HEK293 (cell line): ENCODE measurements at regions not wholly inside any gene's neighbourhood (a gene's known extent, or its start where the extent isn't known, plus 50 kb on each side); places are given as distances from the start of the nearest gene placed in this dataset.
"Not testable (repeated sequence)": the region's sequence is repeated elsewhere in the genome, so short reads cannot be mapped to it uniquely, and the experiment has no call there.

ENCODE experiments used
- CTCF ChIA-PET: fragments of 350-600 bp; formaldehyde crosslinking; extraction: SDS; loops from one replicate; lab custom pipeline; 2021; ENCODE audit warnings: antibody characterized with exemption; lab: Yijun Ruan, JAX
- POLR2A ChIA-PET: fragments of 300-600 bp; formaldehyde crosslinking; extraction: SDS; loops from one replicate; lab custom pipeline; 2020; ENCODE audit warnings: antibody characterized with exemption, inconsistent platforms; lab: Yijun Ruan, JAX
- H3K27ac ChIP-seq: fragments of 200-500 bp; sonication (Bioruptor generic); 2 replicates; pipeline ENCODE4 v1.5.1; 2014; ENCODE audit warnings: low read depth, low read length, control low read depth, inconsistent platforms; ENCODE audit errors: extremely low read depth
- H3K36me3 ChIP-seq, 2 experiments: fragments of 200-500 bp in 1 of 2; sonication (Bioruptor generic) in 1 of 2; 1 replicate in 1 of 2; 2 replicates in 1 of 2; pipeline ENCODE4 v1.5.1; 2014 to 2017; ENCODE audit warnings: inconsistent platforms in 2 of 2, low read length in 2 of 2; ENCODE audit not compliant: control insufficient read depth in 2 of 2, insufficient read depth in 1 of 2
- H3K4me1 ChIP-seq: fragments of 200-500 bp; sonication (Bioruptor generic); 2 replicates; pipeline ENCODE4 v1.5.1; 2014; ENCODE audit warnings: mild to moderate bottlenecking, low read length, inconsistent platforms; ENCODE audit not compliant: control insufficient read depth, insufficient read depth
- H3K4me3 ChIP-seq: 2 replicates; pipeline ENCODE4 v1.5.1; 2011; ENCODE audit warnings: low read depth, mild to moderate bottlenecking, control low read depth, low read length, moderate library complexity
- H3K9me3 ChIP-seq: fragments of 200-500 bp; sonication (Bioruptor generic); 2 replicates; pipeline ENCODE4 v1.5.1; 2014; ENCODE audit warnings: low read depth, low read length, inconsistent platforms; ENCODE audit not compliant: control insufficient read depth, insufficient read depth
- BCL11A ChIP-seq: fragments of 450-650 bp; formaldehyde crosslinking; IDR thresholded peaks from 2 replicates; pipeline ENCODE4 v1.5.1; 2016; ENCODE audit warnings: low read depth, missing biosample characterization, missing genetic modification characterization
- EGR2 ChIP-seq: fragments of 450-650 bp; formaldehyde crosslinking; IDR thresholded peaks from 2 replicates; pipeline ENCODE4 v1.5.1; 2016; ENCODE audit warnings: low read depth, missing biosample characterization, missing genetic modification characterization
- GLI2 ChIP-seq: fragments of 450-650 bp; formaldehyde crosslinking; IDR thresholded peaks from 2 replicates; pipeline ENCODE4; 2017; ENCODE audit warnings: missing biosample characterization, missing genetic modification characterization, low read depth, borderline replicate concordance
- KLF10 ChIP-seq: fragments of 450-650 bp; IDR thresholded peaks from 2 replicates; pipeline ENCODE4 v1.5.1; 2018; ENCODE audit warnings: missing biosample characterization, mild to moderate bottlenecking, missing genetic modification characterization
- KLF7 ChIP-seq: fragments of 450-650 bp; formaldehyde crosslinking; IDR thresholded peaks from 2 replicates; pipeline ENCODE4 v1.5.1; 2016; ENCODE audit warnings: missing biosample characterization, missing genetic modification characterization, borderline replicate concordance
- OSR2 ChIP-seq: fragments of 450-650 bp; formaldehyde crosslinking; IDR thresholded peaks from 2 replicates; pipeline ENCODE4 v1.5.1; 2016; ENCODE audit warnings: missing biosample characterization, missing genetic modification characterization
- PRDM1 ChIP-seq: fragments of 450-650 bp; formaldehyde crosslinking; IDR thresholded peaks from 2 replicates; pipeline ENCODE4; 2016; ENCODE audit warnings: missing biosample characterization, missing genetic modification characterization
- PRDM6 ChIP-seq: fragments of 450-650 bp; formaldehyde crosslinking; IDR thresholded peaks from 2 replicates; pipeline ENCODE4 v1.5.1; 2017; ENCODE audit warnings: missing biosample characterization, missing genetic modification characterization
- SETDB1 ChIP-seq: IDR thresholded peaks from one replicate; pipeline ENCODE4 v1.6.1; 2017; ENCODE audit warnings: mild to moderate bottlenecking, low read length, moderate library complexity, mixed read lengths; ENCODE audit not compliant: insufficient read length
- TCF7L2 ChIP-seq: IDR thresholded peaks from 2 replicates; pipeline ENCODE4 v1.6.1; 2011; ENCODE audit warnings: low read depth, mild to moderate bottlenecking, inconsistent platforms, low read length, moderate library complexity, borderline replicate concordance
- TRIM28 ChIP-seq: IDR thresholded peaks from 2 replicates; pipeline ENCODE4 v1.6.1; 2011; ENCODE audit warnings: low read length, control low read depth, borderline replicate concordance
- YY2 ChIP-seq: fragments of 450-650 bp; formaldehyde crosslinking; IDR thresholded peaks from 2 replicates; pipeline ENCODE4 v1.5.1; 2016; ENCODE audit warnings: missing biosample characterization, missing genetic modification characterization
- ZBTB17 ChIP-seq: fragments of 450-650 bp; formaldehyde crosslinking; IDR thresholded peaks from 2 replicates; pipeline ENCODE4 v1.5.1; 2016; ENCODE audit warnings: missing biosample characterization, missing genetic modification characterization
- ZEB2 ChIP-seq: fragments of 450-650 bp; formaldehyde crosslinking; IDR thresholded peaks from 2 replicates; pipeline ENCODE4 v1.5.1; 2016; ENCODE audit warnings: missing biosample characterization, missing genetic modification characterization
- ZFHX2 ChIP-seq: fragments of 450-650 bp; formaldehyde crosslinking; conservative IDR thresholded peaks from 2 replicates; pipeline ENCODE4 v1.5.1; 2016; ENCODE audit warnings: missing biosample characterization, missing genetic modification characterization
- ZNF175 ChIP-seq: fragments of 450-650 bp; formaldehyde crosslinking; IDR thresholded peaks from 2 replicates; pipeline ENCODE4 v1.5.1; 2016; ENCODE audit warnings: missing biosample characterization, missing genetic modification characterization
- ZNF341 ChIP-seq: fragments of 450-650 bp; formaldehyde crosslinking; IDR thresholded peaks from 2 replicates; pipeline ENCODE4; 2016; ENCODE audit warnings: low read depth, missing biosample characterization, missing genetic modification characterization
- ZNF350 ChIP-seq: fragments of 450-650 bp; formaldehyde crosslinking; IDR thresholded peaks from 2 replicates; pipeline ENCODE4 v1.5.0; 2017; ENCODE audit warnings: missing biosample characterization, mild to moderate bottlenecking, missing genetic modification characterization
- ZNF366 ChIP-seq: fragments of 450-650 bp; formaldehyde crosslinking; conservative IDR thresholded peaks from 2 replicates; pipeline ENCODE4 v1.5.1; 2016; ENCODE audit warnings: missing biosample characterization, missing genetic modification characterization
- ZNF560 ChIP-seq: fragments of 450-650 bp; formaldehyde crosslinking; IDR thresholded peaks from 2 replicates; pipeline ENCODE4 v1.5.1; 2017; ENCODE audit warnings: missing biosample characterization, missing genetic modification characterization, borderline replicate concordance
- ZNF561 ChIP-seq: fragments of 450-650 bp; IDR thresholded peaks from 2 replicates; pipeline ENCODE4 v1.5.1; 2018; ENCODE audit warnings: missing biosample characterization, missing genetic modification characterization, borderline replicate concordance
- ZNF571 ChIP-seq: fragments of 450-650 bp; formaldehyde crosslinking; IDR thresholded peaks from 2 replicates; pipeline ENCODE4 v1.5.0; 2017; ENCODE audit warnings: missing biosample characterization, missing genetic modification characterization
- ZNF600 ChIP-seq: fragments of 450-650 bp; formaldehyde crosslinking; IDR thresholded peaks from 2 replicates; pipeline ENCODE4 v1.5.1; 2016; ENCODE audit warnings: missing biosample characterization, missing genetic modification characterization
- ZNF621 ChIP-seq: fragments of 450-650 bp; formaldehyde crosslinking; IDR thresholded peaks from 2 replicates; pipeline ENCODE4 v1.5.1; 2017; ENCODE audit warnings: missing biosample characterization, missing genetic modification characterization
- ZNF704 ChIP-seq: fragments of 450-650 bp; formaldehyde crosslinking; IDR thresholded peaks from 2 replicates; pipeline ENCODE4 v1.5.1; 2016; ENCODE audit warnings: missing biosample characterization, missing genetic modification characterization
- ZNF792 ChIP-seq: fragments of 450-650 bp; formaldehyde crosslinking; IDR thresholded peaks from 2 replicates; pipeline ENCODE4 v1.5.1; 2016; ENCODE audit warnings: missing biosample characterization, missing genetic modification characterization
- ZNF843 ChIP-seq: fragments of 450-650 bp; formaldehyde crosslinking; IDR thresholded peaks from 2 replicates; pipeline ENCODE4 v1.5.1; 2016; ENCODE audit warnings: missing biosample characterization, missing genetic modification characterization
- ZSCAN16 ChIP-seq: fragments of 450-650 bp; formaldehyde crosslinking; IDR thresholded peaks from 2 replicates; pipeline ENCODE4 v1.5.1; 2016; ENCODE audit warnings: missing biosample characterization, missing genetic modification characterization

GRCh38 chr15:96166223-96167200 lies 164.0 kb upstream of the NR2F2 start:
- ChIA-PET CTCF (interaction anchor here (1.0 kb wide), 1 partner anchor 9 kb away, joined by 3 read pairs; no protein-coding TSS in a partner anchor), POLR2A (no interaction called here)
- Histone ChIP-seq H3K36me3 (no peaks in the 10 kb centered on the region), H3K27ac (peak overlapping the region; percentile 22; the same call in 1 of the 2 replicates), H3K4me3 (no peak overlapping the region)
- TF ChIP-seq ZNF792 (tag by site-specific recombination) (no peak), ZBTB17 (tag by site-specific recombination) (peak; percentile 16; the same call in 1 of the 2 replicates), BCL11A (tag by site-specific recombination) (no peak)
- TF ChIP-seq, all 188 proteins: peak for 1
- Histone ChIP-seq H3K4me1 (peaks cover 24% of the 10 kb centered on the region), H3K9me3 (no peaks in the 10 kb centered on the region)

- H3K4me1 ChIP-seq = peaks cover 25% of the 10 kb centered on the region
- H3K4me3 ChIP-seq = not testable (repeated sequence)
Observed at GRCh38 chr15:96170616-96170978, 159.9 kb upstream of the NR2F2 start.

GRCh38 chr15:96170979-96171739 lies 159.3 kb upstream of the NR2F2 start:
- Histone ChIP-seq H3K36me3 (no peaks in the 10 kb centered on the region), H3K4me3 (no peak overlapping the region), H3K27ac (peak overlapping the region; percentile 38), H3K9me3 (no peaks in the 10 kb centered on the region), H3K4me1 (peaks cover 21% of the 10 kb centered on the region)
- ChIA-PET POLR2A (interaction anchor here (0.5 kb wide), 1 partner anchor 190 kb away, joined by 3 read pairs; no protein-coding TSS in a partner anchor), CTCF (no interaction called here)
- TF ChIP-seq ZNF560 (tag by site-specific recombination) (no peak), ZNF843 (tag by site-specific recombination) (peak; percentile 83; the same call in 1 of the 2 replicates), PRDM1 (tag by site-specific recombination) (no peak), ZNF175 (tag by site-specific recombination) (no peak), ZNF341 (tag by site-specific recombination) (peak; percentile 24; the same call in 1 of the 2 replicates), TCF7L2 (peak; percentile 68; the same call in 1 of the 2 replicates), SETDB1 (no peak), ZNF704 (tag by site-specific recombination) (no peak), GLI2 (tag by site-specific recombination) (peak; percentile 53; the same call in 1 of the 2 replicates), KLF7 (tag by site-specific recombination) (no peak; the same call in 1 of the 2 replicates), ZSCAN16 (tag by site-specific recombination) (no peak), EGR2 (peak; percentile 86), TRIM28 (0 out of 2 replicates have a peak, but pooled peaks have one; percentile 10), YY2 (tag by site-specific recombination) (0 out of 2 replicates have a peak, but pooled peaks have one; percentile 15), ZNF600 (tag by site-specific recombination) (0 out of 2 replicates have a peak, but pooled peaks have one; percentile 25), PRDM6 (tag by site-specific recombination) (peak; percentile 71), ZEB2 (tag by site-specific recombination) (0 out of 2 replicates have a peak, but pooled peaks have one; percentile 48), OSR2 (tag by site-specific recombination) (peak; percentile 73; the same call in 1 of the 2 replicates), ZFHX2 (tag by site-specific recombination) (peak; percentile 89), KLF10 (tag by site-specific recombination) (0 out of 2 replicates have a peak, but pooled peaks have one; percentile 28), ZNF350 (tag by site-specific recombination) (no peak), ZNF571 (tag by site-specific recombination) (no peak), ZNF621 (tag by site-specific recombination) (no peak), ZNF561 (tag by site-specific recombination) (0 out of 2 replicates have a peak, but pooled peaks have one; percentile 22)

More at GRCh38 chr15:96170616-96170978, 159.9 kb upstream of the NR2F2 start:
- H3K27ac ChIP-seq, POLR2A ChIA-PET, H3K9me3 ChIP-seq, H3K36me3 ChIP-seq, CTCF ChIA-PET: not testable (repeated sequence)
- TF ChIP-seq ZNF366 (tag by site-specific recombination) = peak; percentile 84
